ENCODE measurements at regions not wholly inside any gene's neighbourhood (a gene's known extent, or its start where the extent isn't known, plus 50 kb on each side); places are given as distances from the start of the nearest gene placed in this dataset.

DNA sequence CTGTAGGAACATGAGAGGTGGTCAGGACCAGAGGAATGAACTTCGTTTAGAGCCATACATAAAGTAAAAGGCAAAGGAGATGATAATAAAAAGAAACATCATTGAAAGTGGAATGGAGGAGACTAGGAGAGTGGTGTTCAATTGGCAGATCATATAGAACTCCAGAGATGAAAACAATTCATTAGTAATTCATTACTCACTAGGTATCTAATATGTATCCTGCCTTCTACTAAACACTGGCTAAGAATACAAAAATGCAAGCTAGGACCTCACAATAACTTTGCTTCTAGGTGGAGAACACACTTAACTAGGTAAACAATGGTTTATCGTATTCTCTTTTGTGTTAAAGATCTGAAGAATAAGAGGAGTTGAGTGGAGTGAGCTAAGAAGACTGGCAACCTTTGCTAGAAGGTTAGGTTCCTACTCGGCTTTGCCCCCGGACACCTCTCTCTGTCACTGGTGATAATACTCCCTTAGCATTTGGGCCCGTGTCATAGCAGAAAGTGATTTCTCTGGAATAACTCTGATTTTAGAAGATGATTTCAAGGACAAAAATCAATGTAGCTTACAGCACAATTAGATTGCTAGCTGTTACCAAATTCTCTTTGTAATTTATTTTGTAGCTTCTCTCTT is 88.6 kb upstream of the IFNE start:
- H3K27ac ChIP-seq, result no peak overlapping the region
- no peak for DNase-seq
- intact Hi-C loops (cut with DNase I), result no loop called here
- no peaks in the 10 kb centered on the region for H3K9me3 ChIP-seq
- H3K36me3 ChIP-seq, result no peaks in the 10 kb centered on the region
- TF ChIP-seq EP300 (IDR thresholded peaks at IDR 0.05) (no peak), POLR2A (IDR thresholded peaks at IDR 0.05) (no peak)
- TF ChIP-seq, protein P1, sequence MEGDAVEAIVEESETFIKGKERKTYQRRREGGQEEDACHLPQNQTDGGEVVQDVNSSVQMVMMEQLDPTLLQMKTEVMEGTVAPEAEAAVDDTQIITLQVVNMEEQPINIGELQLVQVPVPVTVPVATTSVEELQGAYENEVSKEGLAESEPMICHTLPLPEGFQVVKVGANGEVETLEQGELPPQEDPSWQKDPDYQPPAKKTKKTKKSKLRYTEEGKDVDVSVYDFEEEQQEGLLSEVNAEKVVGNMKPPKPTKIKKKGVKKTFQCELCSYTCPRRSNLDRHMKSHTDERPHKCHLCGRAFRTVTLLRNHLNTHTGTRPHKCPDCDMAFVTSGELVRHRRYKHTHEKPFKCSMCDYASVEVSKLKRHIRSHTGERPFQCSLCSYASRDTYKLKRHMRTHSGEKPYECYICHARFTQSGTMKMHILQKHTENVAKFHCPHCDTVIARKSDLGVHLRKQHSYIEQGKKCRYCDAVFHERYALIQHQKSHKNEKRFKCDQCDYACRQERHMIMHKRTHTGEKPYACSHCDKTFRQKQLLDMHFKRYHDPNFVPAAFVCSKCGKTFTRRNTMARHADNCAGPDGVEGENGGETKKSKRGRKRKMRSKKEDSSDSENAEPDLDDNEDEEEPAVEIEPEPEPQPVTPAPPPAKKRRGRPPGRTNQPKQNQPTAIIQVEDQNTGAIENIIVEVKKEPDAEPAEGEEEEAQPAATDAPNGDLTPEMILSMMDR (IDR thresholded peaks at IDR 0.05), result no peak
- 76 to 81% (median 76%) methylated on average over 5 of the region's 5 CpGs for WGBS, 3 donors
- no peak overlapping the region for H3K4me3 ChIP-seq
- no peaks in the 10 kb centered on the region for H3K27me3 ChIP-seq
- H3K4me1 ChIP-seq (ENCODE audit: insufficient read depth), result no peaks in the 10 kb centered on the region

DNA sequence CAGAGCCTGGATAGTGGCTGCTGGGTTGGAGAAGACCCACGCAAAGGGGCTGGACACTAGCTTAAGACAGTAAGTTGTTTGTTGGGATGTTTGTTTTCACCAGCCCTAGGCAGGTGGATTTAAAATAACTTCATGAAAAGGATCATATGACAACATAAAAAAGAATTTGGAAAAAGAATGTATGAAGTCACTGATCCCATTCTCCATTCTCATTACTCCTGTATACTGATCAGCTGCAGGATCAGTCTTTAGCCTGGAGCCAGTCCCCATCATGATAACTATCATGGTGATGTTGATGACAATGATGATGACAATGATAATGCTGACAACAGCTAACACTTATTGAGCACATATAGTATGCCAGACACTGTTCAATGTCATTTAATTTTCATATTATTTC is 92.1 kb upstream of the IFNE start:
- WGBS, 3 donors, result 84 to 97% (median 89%) methylated on average over 1 of the region's 1 CpG
- Histone ChIP-seq H3K27me3 (no peaks in the 10 kb centered on the region), H3K4me3 (no peak overlapping the region), H3K36me3 (no peaks in the 10 kb centered on the region), H3K27ac (no peak overlapping the region), H3K9me3 (no peaks in the 10 kb centered on the region), H3K4me1 (ENCODE audit: insufficient read depth) (no peaks in the 10 kb centered on the region)
- intact Hi-C loops (cut with DNase I), result no loop called here
- DNase-seq, result no peak
- no peak for TF ChIP-seq EP300 (IDR thresholded peaks at IDR 0.05)
- TF ChIP-seq, protein P1 (IDR thresholded peaks at IDR 0.05), result no peak
- no peak for TF ChIP-seq POLR2A (IDR thresholded peaks at IDR 0.05)

- TF ChIP-seq EP300 (IDR thresholded peaks at IDR 0.05), result no peak
- no peak for TF ChIP-seq POLR2A (IDR thresholded peaks at IDR 0.05)
- TF ChIP-seq, protein P1 (IDR thresholded peaks at IDR 0.05), result no peak
- Histone ChIP-seq H3K9me3 (no peaks in the 10 kb centered on the region), H3K36me3 (no peaks in the 10 kb centered on the region), H3K4me1 (ENCODE audit: insufficient read depth) (no peaks in the 10 kb centered on the region), H3K27ac (peak overlapping the region in 1 of 2 donors; percentile 3), H3K4me3 (no peak overlapping the region), H3K27me3 (no peaks in the 10 kb centered on the region)
- WGBS, 3 donors, result 13 to 21% (median 15%) methylated on average over 7 of the region's 7 CpGs
- intact Hi-C loops (cut with DNase I), result no loop called here
- peak in 3 of 5 donors; percentile 10 to 19 (median 16) for DNase-seq
These were observed 94.4 kb upstream of the IFNE start for GRCh38 chr9:21576331-21577189.

GRCh38 chr9:21579247-21579671 is 97.1 kb upstream of the IFNE start:
- WGBS, 3 donors, result 89 to 91% (median 91%) methylated on average over 4 of the region's 4 CpGs
- Histone ChIP-seq H3K4me1 (ENCODE audit: insufficient read depth) (no peaks in the 10 kb centered on the region), H3K9me3 (no peaks in the 10 kb centered on the region), H3K4me3 (no peak overlapping the region), H3K27ac (no peak overlapping the region), H3K27me3 (no peaks in the 10 kb centered on the region), H3K36me3 (no peaks in the 10 kb centered on the region)
- no peak for DNase-seq
- no peak for TF ChIP-seq POLR2A (IDR thresholded peaks at IDR 0.05)
- TF ChIP-seq, protein P1 (IDR thresholded peaks at IDR 0.05), result no peak
- TF ChIP-seq EP300 (IDR thresholded peaks at IDR 0.05), result no peak
- intact Hi-C loops (cut with DNase I), result no loop called here

Measured in ovary (tissue), 7 donors.